Skin of body (tissue), 1 donor: ENCODE measurements at regions not wholly inside any gene's neighbourhood (a gene's known extent, or its start where the extent isn't known, plus 50 kb on each side); places are given as distances from the start of the nearest gene placed in this dataset.
"Not testable (repeated sequence)": the region's sequence is repeated elsewhere in the genome, so short reads cannot be mapped to it uniquely, and the experiment has no call there.

ENCODE experiments used
- DNase-seq: peaks from one replicate; lab custom pipeline; 2025; lab: John Stamatoyannopoulos, UW

DNA sequence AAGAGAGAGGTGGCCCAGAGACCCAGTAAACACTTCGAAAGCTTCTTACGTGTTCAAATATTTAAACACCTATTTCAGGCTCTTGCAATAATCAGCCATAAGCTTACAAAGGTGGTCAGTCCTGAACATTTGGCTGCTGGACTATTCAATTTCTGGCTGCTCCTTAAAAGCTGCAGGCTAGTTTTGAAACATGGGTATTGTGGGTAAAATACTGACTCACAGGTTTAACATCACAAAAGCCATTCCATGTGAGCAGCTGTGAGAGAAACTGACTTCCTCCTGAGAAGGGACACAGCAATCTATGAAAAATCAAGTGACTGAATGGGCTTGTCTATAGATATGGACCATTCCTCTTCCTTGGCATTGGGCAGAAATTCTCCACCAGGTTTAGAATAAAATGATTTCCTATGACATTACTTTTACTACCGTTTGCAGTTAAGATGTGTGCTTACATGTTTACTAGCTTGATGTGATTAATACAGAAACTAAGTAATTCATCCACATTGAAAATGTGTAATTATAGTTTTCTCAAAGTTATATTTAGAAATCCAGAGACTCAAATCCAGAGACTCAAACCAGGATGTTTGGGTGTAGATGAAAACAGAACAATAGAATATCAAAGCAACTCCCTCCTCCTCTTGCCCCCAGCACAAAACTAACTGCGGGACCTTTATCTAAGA is 252.3 kb downstream of the GATA3 start:
- no peak for DNase-seq

- DNase-seq = no peak
These were observed 256.4 kb downstream of the GATA3 start for GRCh38 chr10:8310930-8311329.

DNA sequence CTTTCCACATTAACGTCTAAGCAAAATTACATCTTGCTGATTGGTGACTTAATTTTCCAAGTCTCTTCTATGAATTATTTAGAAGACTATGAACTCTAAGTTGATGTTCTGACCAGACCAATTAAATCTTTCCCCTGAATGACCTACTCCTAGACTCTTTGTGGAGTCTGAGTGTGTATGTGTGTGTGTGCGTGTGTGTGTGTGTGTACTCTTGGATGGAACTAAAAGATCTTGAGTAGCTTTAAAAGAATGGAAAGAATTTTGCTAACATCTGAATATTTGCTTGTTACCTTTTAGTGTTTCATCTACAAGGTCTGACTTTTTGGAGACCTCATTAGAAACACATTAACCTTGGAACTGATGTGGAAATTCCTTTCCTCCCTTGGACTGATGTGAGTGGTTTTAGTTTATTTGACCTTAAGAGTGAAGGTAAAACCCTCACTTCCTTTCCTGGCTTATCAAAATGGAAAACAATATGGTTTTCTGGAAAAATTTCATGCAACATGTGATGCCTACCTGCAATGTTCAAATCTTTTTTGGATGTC is 257.1 kb downstream of the GATA3 start:
- no peak for DNase-seq

- no peak for DNase-seq
These were observed 257.6 kb downstream of the GATA3 start for GRCh38 chr10:8312079-8312478.

DNA sequence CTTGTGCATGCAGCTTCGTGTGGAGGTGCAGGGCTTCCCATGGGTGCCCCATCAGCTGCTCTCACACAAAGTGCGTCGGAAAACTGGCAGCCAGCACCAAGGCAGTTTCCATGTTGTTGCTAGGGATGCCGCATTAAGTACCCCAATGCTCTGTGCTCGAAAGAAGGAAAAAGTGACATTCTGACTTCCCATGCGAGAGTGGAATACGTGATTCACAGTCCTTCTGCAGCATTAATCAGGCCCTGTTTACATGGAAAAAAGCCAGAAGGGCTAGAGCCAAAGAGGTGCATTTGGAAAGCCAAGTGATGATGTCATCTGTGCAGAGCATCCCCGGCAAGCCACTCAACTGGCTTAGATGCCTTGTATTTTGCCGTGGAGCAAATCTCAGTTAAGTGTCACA is 258.3 kb downstream of the GATA3 start:
- no peak for DNase-seq

DNA sequence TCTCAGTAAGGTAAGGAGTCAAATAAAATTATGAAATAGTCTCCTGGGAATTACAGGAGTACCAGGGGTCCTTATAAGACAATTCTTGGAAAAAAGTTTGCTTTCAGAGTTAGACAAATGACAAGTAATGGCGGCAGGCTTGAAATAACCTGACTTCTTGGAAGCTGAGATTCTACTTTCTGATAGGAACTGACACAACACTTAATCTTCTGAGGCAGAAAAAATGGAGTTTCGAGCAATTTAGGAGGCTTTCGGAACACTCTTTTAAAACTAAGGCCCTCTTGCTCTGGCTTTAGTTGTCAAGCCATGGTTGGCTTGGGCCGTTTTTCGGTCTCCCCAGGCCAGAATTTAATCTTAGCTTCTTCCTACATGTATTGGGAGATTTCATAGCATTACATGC is 260.0 kb downstream of the GATA3 start:
- no peak for DNase-seq

GRCh38 chr10:8315619-8316021 is 261.1 kb downstream of the GATA3 start:
- no peak for DNase-seq

DNA sequence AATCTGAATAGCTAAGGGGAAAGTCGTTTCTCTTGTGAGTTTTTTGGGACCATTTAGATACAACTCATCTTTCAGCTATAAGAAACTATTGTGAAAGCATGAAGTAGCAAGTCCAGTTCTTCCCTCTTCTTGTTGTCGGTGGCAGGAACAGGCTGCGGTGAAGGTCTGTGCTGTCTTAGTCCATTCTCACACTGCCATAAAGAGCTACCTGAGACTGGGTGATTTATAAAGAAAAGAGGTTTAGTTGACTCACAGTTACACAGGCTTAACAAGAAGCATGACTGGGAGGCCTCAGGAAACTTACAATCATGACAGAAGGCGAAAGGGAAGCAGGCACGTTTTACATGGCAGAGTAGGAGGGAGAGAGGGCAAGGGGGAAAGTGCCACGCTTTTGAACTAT is 261.8 kb downstream of the GATA3 start:
- DNase-seq = no peak

DNA sequence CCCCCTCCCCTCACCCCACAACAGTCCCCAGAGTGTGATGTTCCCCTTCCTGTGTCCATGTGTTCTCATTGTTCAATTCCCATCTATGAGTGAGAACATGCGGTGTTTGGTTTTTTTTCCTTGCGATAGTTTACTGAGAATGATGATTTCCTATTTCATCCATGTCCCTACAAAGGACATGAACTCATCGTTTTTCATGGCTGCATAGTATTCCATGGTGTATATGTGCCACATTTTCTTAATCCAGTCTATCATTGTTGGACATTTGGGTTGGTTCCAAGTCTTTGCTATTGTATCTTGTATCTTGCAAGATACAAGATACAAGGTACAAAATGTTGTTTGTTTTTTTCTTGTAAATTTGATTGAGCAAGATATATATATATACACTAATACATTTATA is 263.9 kb downstream of the GATA3 start:
- not testable (repeated sequence) for DNase-seq

GRCh38 chr10:8318956-8319355 is 264.5 kb downstream of the GATA3 start:
- no peak for DNase-seq

DNA sequence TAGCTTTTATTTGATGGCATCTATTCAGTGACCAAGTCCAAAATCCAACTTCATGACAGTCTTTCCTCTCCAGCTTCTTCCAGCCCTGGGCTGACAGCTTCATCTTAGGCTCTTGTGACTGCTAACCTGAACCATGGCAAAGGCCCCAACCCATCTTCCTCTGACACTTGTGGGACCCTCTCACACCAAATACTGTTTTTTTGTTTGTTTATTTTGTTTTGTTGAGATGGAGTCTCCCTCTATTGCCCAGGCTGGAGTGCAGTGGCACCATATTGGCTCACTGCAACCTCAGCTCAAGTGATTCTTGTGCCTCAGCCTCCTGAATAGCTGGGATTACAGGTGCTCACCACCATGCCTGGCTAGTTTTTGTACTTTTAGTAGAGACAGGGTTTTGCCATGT is 265.2 kb downstream of the GATA3 start:
- DNase-seq = no peak

- no peak for DNase-seq
These were observed 267.5 kb downstream of the GATA3 start for GRCh38 chr10:8321990-8322389.

DNA sequence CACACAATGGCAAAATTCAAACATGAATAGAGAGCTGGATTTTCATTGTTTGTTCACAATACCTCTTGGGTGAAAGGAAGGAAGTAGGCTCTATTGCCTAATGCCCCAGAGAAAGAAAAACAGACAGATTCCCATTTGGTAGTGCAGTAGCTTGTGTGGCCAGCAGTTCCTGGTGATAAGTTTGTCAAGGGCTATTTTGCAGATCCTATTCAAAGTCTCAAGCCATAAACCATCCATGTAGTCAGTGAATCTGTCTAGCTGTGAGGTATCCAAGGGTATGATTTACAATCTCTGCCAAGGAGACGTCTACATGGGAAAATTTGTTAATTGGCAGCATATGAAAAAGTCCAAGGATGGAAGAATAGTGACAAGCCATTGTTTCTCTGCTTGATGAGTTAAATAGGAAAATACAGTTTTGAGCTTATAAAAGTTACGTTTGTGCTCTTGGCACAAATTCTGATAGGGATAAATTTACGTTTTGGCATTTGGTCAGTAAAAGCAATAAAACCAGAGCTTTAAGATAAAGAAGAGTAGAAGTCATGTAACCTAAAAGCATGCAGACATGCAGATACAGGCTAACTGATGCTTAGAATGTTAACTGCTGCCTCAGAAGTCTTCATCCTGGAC is 269.1 kb downstream of the GATA3 start:
- no peak for DNase-seq

DNA sequence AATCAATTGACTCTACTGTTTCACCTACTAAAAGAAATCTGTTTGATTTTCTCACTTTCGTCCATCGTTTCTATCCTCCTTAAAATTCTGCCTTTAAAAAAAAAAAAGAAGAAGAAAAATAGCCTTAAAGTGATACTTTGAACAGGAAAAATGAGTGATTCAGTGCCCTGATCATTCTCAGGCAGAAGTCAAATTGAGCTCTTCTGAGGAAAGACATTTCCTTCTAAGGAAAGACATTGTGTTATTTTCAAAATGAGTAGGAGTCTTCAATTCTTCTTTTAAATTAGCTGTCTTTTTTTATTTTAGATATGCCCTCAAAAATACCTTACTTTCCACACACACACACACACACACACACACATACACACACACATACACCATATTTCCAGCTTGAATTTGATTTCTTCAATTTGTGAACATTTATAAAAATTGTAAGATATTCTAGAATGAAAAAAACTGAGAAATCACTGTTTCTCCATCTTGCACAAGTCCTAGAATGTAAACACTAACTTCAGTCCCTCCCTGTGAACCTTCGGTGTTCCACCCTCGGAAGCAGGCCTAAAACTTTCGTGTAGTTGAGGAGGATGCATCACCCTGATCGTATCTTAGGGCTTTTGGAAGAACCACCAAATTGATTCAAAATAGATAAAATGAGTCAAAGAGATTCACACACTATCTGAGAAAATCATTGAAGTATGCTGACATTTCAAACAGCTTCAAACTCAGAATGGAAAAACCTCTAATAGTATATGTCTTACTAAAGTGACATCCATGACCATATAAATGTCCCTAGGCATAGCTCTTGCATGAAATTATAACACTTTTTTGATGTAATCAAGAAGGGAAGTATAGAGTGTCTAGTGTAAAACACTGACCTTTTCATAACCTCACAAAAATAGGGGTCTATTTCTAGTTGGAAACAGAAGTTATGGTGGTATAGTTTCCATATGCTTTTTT is 270.8 kb downstream of the GATA3 start:
- DNase-seq = no peak

GRCh38 chr10:8326396-8327139 is 272.1 kb downstream of the GATA3 start:
- no peak for DNase-seq

GRCh38 chr10:8327140-8327423 is 272.6 kb downstream of the GATA3 start:
- no peak for DNase-seq

- DNase-seq = no peak
These were observed 276.9 kb downstream of the GATA3 start for GRCh38 chr10:8331387-8331786.

DNA sequence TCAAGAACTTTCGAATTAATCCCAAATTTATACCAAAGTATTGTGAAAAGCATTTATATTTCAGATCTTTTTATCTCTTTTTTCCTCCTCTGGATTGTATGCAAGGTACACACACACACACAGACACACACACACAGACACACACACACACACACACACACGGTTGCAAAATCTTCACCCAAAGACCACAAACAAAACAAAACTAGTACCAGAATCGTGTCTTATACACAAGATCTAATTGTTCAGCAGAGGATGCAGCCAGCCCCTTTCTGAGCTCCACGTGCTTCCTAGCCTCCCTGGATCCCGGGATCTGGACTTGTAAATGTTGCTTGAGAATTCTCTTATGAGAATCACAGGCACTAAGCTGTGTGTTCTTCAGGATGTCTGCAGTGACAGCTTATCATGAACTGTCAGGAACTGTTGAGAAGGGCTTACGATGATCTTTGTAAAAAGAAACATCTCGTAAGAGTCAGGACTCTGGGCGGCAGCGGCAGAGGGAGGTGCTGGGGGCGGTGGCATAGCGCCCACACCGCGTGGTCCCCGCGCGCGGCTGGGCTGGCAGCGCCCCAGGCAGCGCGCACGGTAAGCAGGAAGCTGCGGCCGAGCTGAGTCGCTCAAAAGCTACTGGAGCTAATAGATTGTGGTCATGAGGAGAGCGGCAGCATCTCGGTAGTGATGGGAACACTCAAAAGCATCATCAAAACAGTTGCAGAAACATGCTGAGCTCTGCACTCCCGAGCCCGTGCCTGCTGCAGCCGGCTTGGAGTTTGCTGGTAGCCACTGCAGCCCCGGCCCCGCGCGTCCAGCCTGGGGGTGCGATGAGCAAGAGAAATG is 277.6 kb downstream of the GATA3 start:
- no peak for DNase-seq

- no peak for DNase-seq
These were observed 278.2 kb downstream of the GATA3 start for GRCh38 chr10:8332730-8333111.

GRCh38 chr10:8334631-8335030 is 280.1 kb downstream of the GATA3 start:
- DNase-seq = no peak
